Smooth muscle cell (in vitro differentiated cells): ENCODE measurements at regions not wholly inside any gene's neighbourhood (a gene's known extent, or its start where the extent isn't known, plus 50 kb on each side); places are given as distances from the start of the nearest gene placed in this dataset.

Experiments
- DNase-seq: peaks from one replicate; lab custom pipeline; 2025; ENCODE audit not compliant: unreplicated experiment; lab: John Stamatoyannopoulos, UW
- H2AFZ ChIP-seq: fragments of 200-600 bp; sonication (generic); 2 replicates; pipeline ENCODE4 v1.6.0; 2016; ENCODE audit warnings: antibody characterized with exemption, low read depth, mild to moderate bottlenecking
- H3F3A ChIP-seq: fragments of 200-600 bp; sonication (generic); 2 replicates; pipeline ENCODE4 v1.6.0; 2017; ENCODE audit warnings: antibody characterized with exemption, low read depth
- H3K27ac ChIP-seq: fragments of 200-600 bp; sonication (generic); 2 replicates; pipeline ENCODE4 v1.5.1; 2016; ENCODE audit warnings: low read depth, mild to moderate bottlenecking
- H3K27me3 ChIP-seq: fragments of 200-600 bp; sonication (generic); 2 replicates; pipeline ENCODE4 v1.6.1; 2016; ENCODE audit warnings: low read depth, mild to moderate bottlenecking
- H3K36me3 ChIP-seq: fragments of 200-600 bp; sonication (generic); 2 replicates; pipeline ENCODE4 v1.5.1; 2016; ENCODE audit warnings: low read depth
- H3K4me1 ChIP-seq: fragments of 200-600 bp; sonication (generic); 2 replicates; pipeline ENCODE4 v1.5.1; 2016; ENCODE audit warnings: low read depth
- H3K4me2 ChIP-seq: fragments of 200-600 bp; sonication (generic); 2 replicates; pipeline ENCODE4 v1.6.0; 2016; ENCODE audit warnings: mild to moderate bottlenecking
- H3K4me3 ChIP-seq: fragments of 200-600 bp; sonication (generic); 2 replicates; pipeline ENCODE4 v1.5.1; 2016; ENCODE audit warnings: mild to moderate bottlenecking
- H3K79me2 ChIP-seq: fragments of 200-600 bp; sonication (generic); 2 replicates; pipeline ENCODE4 v1.6.0; 2016; ENCODE audit warnings: low read depth, mild to moderate bottlenecking
- H3K9ac ChIP-seq: fragments of 200-600 bp; sonication (generic); 2 replicates; pipeline ENCODE4 v1.6.0; 2016; ENCODE audit warnings: low read depth
- H3K9me3 ChIP-seq: fragments of 200-600 bp; sonication (generic); replicated peaks from 2 replicates; pipeline ENCODE4 v1.5.1; 2016; ENCODE audit warnings: low read depth
- H4K20me1 ChIP-seq: fragments of 200-600 bp; sonication (generic); 2 replicates; pipeline ENCODE4 v1.6.0; 2016; ENCODE audit warnings: low read depth
- CTCF ChIP-seq: fragments of 200-600 bp; sonication (generic); IDR thresholded peaks from 2 replicates; pipeline ENCODE4 v1.5.1; 2017; ENCODE audit warnings: borderline replicate concordance, mild to moderate bottlenecking, antibody characterized with exemption; ENCODE audit not compliant: insufficient read depth, poor library complexity, severe bottlenecking
- WGBS: methylation state at CpG from one replicate; pipeline ENCODE4 v1.1.7; 2016; ENCODE audit warnings: low lambda C conversion rate; 5-methylcytosine and 5-hydroxymethylcytosine counted together

- WGBS, result 92% methylated on average over 1 of the region's 1 CpG
These were observed 59.4 kb upstream of the IRX4 start for GRCh38 chr5:1942158-1942557.

GRCh38 chr5:1939256-1939655 lies 56.5 kb upstream of the IRX4 start:
- H3K4me2 ChIP-seq, result no peak overlapping the region
- H2AFZ ChIP-seq, result no peak overlapping the region
- H3F3A ChIP-seq, result no peaks in the 10 kb centered on the region
- no peak for TF ChIP-seq CTCF
- H4K20me1 ChIP-seq, result no peaks in the 10 kb centered on the region
- H3K79me2 ChIP-seq, result no peaks in the 10 kb centered on the region
- 67% methylated on average over 5 of the region's 6 CpGs for whole genome bisulfite sequencing
- no peak overlapping the region for H3K4me3 ChIP-seq
- DNase-seq, result no peak
- H3K4me1 ChIP-seq, result peaks cover 1% of the 10 kb centered on the region
- H3K9me3 ChIP-seq, result no peaks in the 10 kb centered on the region
- H3K9ac ChIP-seq, result no peak overlapping the region
- no peaks in the 10 kb centered on the region for H3K36me3 ChIP-seq
- no peak overlapping the region for H3K27ac ChIP-seq
- H3K27me3 ChIP-seq, result peaks cover 1% of the 10 kb centered on the region

More at GRCh38 chr5:1942158-1942557, 59.4 kb upstream of the IRX4 start:
- H3K4me2 ChIP-seq, result no peak overlapping the region
- DNase-seq, result no peak
- no peaks in the 10 kb centered on the region for H3K36me3 ChIP-seq
- no peak overlapping the region for H2AFZ ChIP-seq
- no peak overlapping the region for H3K4me3 ChIP-seq
- no peak overlapping the region for H3K9ac ChIP-seq
- H4K20me1 ChIP-seq, result no peaks in the 10 kb centered on the region
- no peaks in the 10 kb centered on the region for H3K79me2 ChIP-seq
- no peaks in the 10 kb centered on the region for H3K9me3 ChIP-seq
- peaks cover 4% of the 10 kb centered on the region for H3K27me3 ChIP-seq
- no peaks in the 10 kb centered on the region for H3F3A ChIP-seq
- no peak for TF ChIP-seq CTCF
- H3K27ac ChIP-seq, result no peak overlapping the region
- H3K4me1 ChIP-seq, result peaks cover 4% of the 10 kb centered on the region

- H3K4me2 ChIP-seq, result no peak overlapping the region
- H3K9me3 ChIP-seq, result no peaks in the 10 kb centered on the region
- H3F3A ChIP-seq, result no peaks in the 10 kb centered on the region
- no peaks in the 10 kb centered on the region for H3K79me2 ChIP-seq
- H3K4me1 ChIP-seq, result no peaks in the 10 kb centered on the region
- H2AFZ ChIP-seq, result no peak overlapping the region
- no peaks in the 10 kb centered on the region for H4K20me1 ChIP-seq
- no peak overlapping the region for H3K9ac ChIP-seq
- no peak overlapping the region for H3K4me3 ChIP-seq
- DNase-seq, result no peak
- WGBS, result 82% methylated on average over 17 of the region's 17 CpGs
- TF ChIP-seq CTCF, result no peak
- no peaks in the 10 kb centered on the region for H3K27me3 ChIP-seq
- H3K36me3 ChIP-seq, result no peaks in the 10 kb centered on the region
- no peak overlapping the region for H3K27ac ChIP-seq
These were observed 55.7 kb upstream of the IRX4 start for GRCh38 chr5:1938310-1939000.

GRCh38 chr5:1937590-1937989 lies 54.9 kb upstream of the IRX4 start:
- TF ChIP-seq CTCF, result no peak
- no peak for DNase-seq
- no peak overlapping the region for H3K4me2 ChIP-seq
- H4K20me1 ChIP-seq, result no peaks in the 10 kb centered on the region
- H3K4me3 ChIP-seq, result no peak overlapping the region
- WGBS, result 76% methylated on average over 12 of the region's 12 CpGs
- no peaks in the 10 kb centered on the region for H3K79me2 ChIP-seq
- no peaks in the 10 kb centered on the region for H3K4me1 ChIP-seq
- no peak overlapping the region for H3K9ac ChIP-seq
- H3K27ac ChIP-seq, result no peak overlapping the region
- no peak overlapping the region for H2AFZ ChIP-seq
- no peaks in the 10 kb centered on the region for H3K9me3 ChIP-seq
- no peaks in the 10 kb centered on the region for H3K27me3 ChIP-seq
- H3K36me3 ChIP-seq, result no peaks in the 10 kb centered on the region
- H3F3A ChIP-seq, result no peaks in the 10 kb centered on the region
